Osteocyte (in vitro differentiated cells): ENCODE measurements at regions not wholly inside any gene's neighbourhood (a gene's known extent, or its start where the extent isn't known, plus 50 kb on each side); places are given as distances from the start of the nearest gene placed in this dataset.

Source experiments
- DNase-seq: peaks from one replicate; pipeline ENCODE4 v3.0.0; 2021; ENCODE audit warnings: mixed read lengths; ENCODE audit not compliant: unreplicated experiment; ENCODE audit errors: extremely low spot score
- H3K27ac Mint-ChIP-seq: one replicate; pipeline ENCODE4 v1.8.0; 2021; ENCODE audit warnings: mild to moderate bottlenecking, mixed read lengths; ENCODE audit not compliant: unreplicated experiment
- H3K27me3 Mint-ChIP-seq: one replicate; pipeline ENCODE4 v1.8.0; 2021; ENCODE audit warnings: mixed read lengths; ENCODE audit not compliant: unreplicated experiment
- H3K36me3 Mint-ChIP-seq: one replicate; pipeline ENCODE4 v1.8.0; 2021; ENCODE audit warnings: mixed read lengths; ENCODE audit not compliant: unreplicated experiment
- H3K4me1 Mint-ChIP-seq: one replicate; pipeline ENCODE4 v1.8.0; 2021; ENCODE audit warnings: mixed read lengths; ENCODE audit not compliant: unreplicated experiment
- H3K4me3 Mint-ChIP-seq: one replicate; pipeline ENCODE4 v1.8.0; 2021; ENCODE audit warnings: mild to moderate bottlenecking, moderate library complexity, mixed read lengths; ENCODE audit not compliant: unreplicated experiment
- H3K9me3 Mint-ChIP-seq: one replicate; pipeline ENCODE4 v1.8.0; 2021; ENCODE audit warnings: mixed read lengths; ENCODE audit not compliant: unreplicated experiment
- CTCF ChIP-seq: fragments of 200-600 bp; sonication (generic); IDR thresholded peaks from 2 replicates; pipeline ENCODE4 v1.5.0; 2021; ENCODE audit warnings: antibody characterized with exemption, mild to moderate bottlenecking, moderate library complexity

- no peak for DNase-seq
- Mint-ChIP-seq H3K27ac (no peak overlapping the region), H3K36me3 (no peaks in the 10 kb centered on the region), H3K4me3 (no peak overlapping the region), H3K4me1 (no peaks in the 10 kb centered on the region), H3K9me3 (peaks cover 4% of the 10 kb centered on the region), H3K27me3 (no peaks in the 10 kb centered on the region)
- no peak for TF ChIP-seq CTCF
Measured at GRCh38 chr7:88523645-88524044, 217.0 kb upstream of the STEAP4 start.

GRCh38 chr7:88522771-88523293 lies 216.1 kb upstream of the STEAP4 start:
- H3K27ac Mint-ChIP-seq: no peak overlapping the region

GRCh38 chr7:88516429-88516828 lies 209.7 kb upstream of the STEAP4 start:
- H3K9me3 Mint-ChIP-seq: no peaks in the 10 kb centered on the region
- H3K27me3 Mint-ChIP-seq: no peaks in the 10 kb centered on the region
- DNase-seq: no peak
- H3K4me3 Mint-ChIP-seq: no peak overlapping the region
- H3K27ac Mint-ChIP-seq: no peak overlapping the region
- TF ChIP-seq CTCF: no peak
- no peaks in the 10 kb centered on the region for H3K4me1 Mint-ChIP-seq
- H3K36me3 Mint-ChIP-seq: no peaks in the 10 kb centered on the region

More at GRCh38 chr7:88522771-88523293, 216.1 kb upstream of the STEAP4 start:
- Mint-ChIP-seq H3K4me3 (no peak overlapping the region), H3K36me3 (no peaks in the 10 kb centered on the region), H3K9me3 (no peaks in the 10 kb centered on the region), H3K4me1 (no peaks in the 10 kb centered on the region), H3K27me3 (no peaks in the 10 kb centered on the region)
- no peak for DNase-seq
- TF ChIP-seq CTCF: no peak

- Mint-ChIP-seq H3K4me1 (no peaks in the 10 kb centered on the region), H3K9me3 (no peaks in the 10 kb centered on the region), H3K36me3 (no peaks in the 10 kb centered on the region), H3K27ac (no peak overlapping the region), H3K27me3 (no peaks in the 10 kb centered on the region), H3K4me3 (no peak overlapping the region)
- no peak for TF ChIP-seq CTCF
- no peak for DNase-seq
Measured at GRCh38 chr7:88515301-88515700, 208.6 kb upstream of the STEAP4 start.

GRCh38 chr7:88509341-88509740 lies 202.6 kb upstream of the STEAP4 start:
- no peak overlapping the region for H3K4me3 Mint-ChIP-seq
- TF ChIP-seq CTCF: no peak

More at GRCh38 chr7:88509341-88509740, 202.6 kb upstream of the STEAP4 start:
- Mint-ChIP-seq H3K9me3 (peaks cover 4% of the 10 kb centered on the region), H3K4me1 (no peaks in the 10 kb centered on the region), H3K27me3 (no peaks in the 10 kb centered on the region), H3K27ac (no peak overlapping the region), H3K36me3 (no peaks in the 10 kb centered on the region)
- DNase-seq: no peak
